ENCODE measurements at regions not wholly inside any gene's neighbourhood (a gene's known extent, or its start where the extent isn't known, plus 50 kb on each side); places are given as distances from the start of the nearest gene placed in this dataset.

DNA sequence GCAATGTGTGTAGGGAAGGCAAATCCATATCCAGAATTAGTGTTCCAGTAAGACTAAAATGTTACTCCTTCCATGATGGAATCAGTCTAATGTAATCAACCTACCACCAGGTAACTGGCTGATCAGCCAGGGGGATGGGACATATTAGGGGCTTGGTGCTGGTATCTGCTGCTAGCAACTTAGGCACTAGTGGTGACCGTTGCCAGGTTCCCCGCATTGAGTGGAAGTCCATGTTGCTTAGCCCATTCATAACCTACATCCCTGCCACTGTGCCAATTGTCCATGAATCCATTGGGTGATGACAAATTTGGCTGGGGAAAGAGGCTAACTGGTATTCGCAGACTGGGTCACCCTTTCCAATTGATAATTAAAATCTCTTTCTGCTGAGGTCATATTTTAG lies 212.2 kb upstream of the ROBO1 start:
- H3K36me3 Mint-ChIP-seq: no peaks in the 10 kb centered on the region
- no peak overlapping the region for H3K4me3 Mint-ChIP-seq
- no peak for DNase-seq (ENCODE audit: extremely low spot score, unreplicated experiment)
- peaks cover 14% of the 10 kb centered on the region for H3K4me1 Mint-ChIP-seq (ENCODE audit: unreplicated experiment)
- no peaks in the 10 kb centered on the region for H3K27me3 Mint-ChIP-seq
- H3K9me3 Mint-ChIP-seq: peaks cover 13% of the 10 kb centered on the region
- TF ChIP-seq, protein P1, sequence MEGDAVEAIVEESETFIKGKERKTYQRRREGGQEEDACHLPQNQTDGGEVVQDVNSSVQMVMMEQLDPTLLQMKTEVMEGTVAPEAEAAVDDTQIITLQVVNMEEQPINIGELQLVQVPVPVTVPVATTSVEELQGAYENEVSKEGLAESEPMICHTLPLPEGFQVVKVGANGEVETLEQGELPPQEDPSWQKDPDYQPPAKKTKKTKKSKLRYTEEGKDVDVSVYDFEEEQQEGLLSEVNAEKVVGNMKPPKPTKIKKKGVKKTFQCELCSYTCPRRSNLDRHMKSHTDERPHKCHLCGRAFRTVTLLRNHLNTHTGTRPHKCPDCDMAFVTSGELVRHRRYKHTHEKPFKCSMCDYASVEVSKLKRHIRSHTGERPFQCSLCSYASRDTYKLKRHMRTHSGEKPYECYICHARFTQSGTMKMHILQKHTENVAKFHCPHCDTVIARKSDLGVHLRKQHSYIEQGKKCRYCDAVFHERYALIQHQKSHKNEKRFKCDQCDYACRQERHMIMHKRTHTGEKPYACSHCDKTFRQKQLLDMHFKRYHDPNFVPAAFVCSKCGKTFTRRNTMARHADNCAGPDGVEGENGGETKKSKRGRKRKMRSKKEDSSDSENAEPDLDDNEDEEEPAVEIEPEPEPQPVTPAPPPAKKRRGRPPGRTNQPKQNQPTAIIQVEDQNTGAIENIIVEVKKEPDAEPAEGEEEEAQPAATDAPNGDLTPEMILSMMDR (conservative IDR thresholded peaks at IDR 0.05): no peak
- no peak overlapping the region for H3K27ac Mint-ChIP-seq

DNA sequence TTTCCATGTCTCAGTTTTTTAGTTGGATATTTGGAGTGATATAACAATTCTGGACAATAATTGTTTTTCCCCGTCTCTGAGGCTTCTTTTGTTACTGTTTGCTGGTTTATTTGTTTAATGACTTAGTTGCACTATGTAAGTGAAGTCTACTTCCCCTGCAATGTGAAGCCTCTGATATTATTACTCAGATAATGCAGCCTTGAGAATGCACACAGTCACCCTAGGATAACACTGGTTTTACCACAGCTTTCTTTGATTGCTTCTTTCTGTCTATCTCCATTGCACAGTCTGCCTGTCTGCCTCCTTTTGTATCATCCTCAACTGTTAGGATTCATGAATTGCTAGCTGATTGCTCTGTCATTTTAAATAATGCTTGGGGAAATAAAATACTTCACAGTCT lies 208.7 kb upstream of the ROBO1 start:
- DNase-seq (ENCODE audit: extremely low spot score, unreplicated experiment): no peak
- Mint-ChIP-seq H3K27ac (no peak overlapping the region), H3K9me3 (peaks cover 13% of the 10 kb centered on the region), H3K36me3 (no peaks in the 10 kb centered on the region), H3K27me3 (no peaks in the 10 kb centered on the region), H3K4me3 (no peak overlapping the region), H3K4me1 (ENCODE audit: unreplicated experiment) (peaks cover 14% of the 10 kb centered on the region)
- TF ChIP-seq, protein P1 (conservative IDR thresholded peaks at IDR 0.05): no peak

DNA sequence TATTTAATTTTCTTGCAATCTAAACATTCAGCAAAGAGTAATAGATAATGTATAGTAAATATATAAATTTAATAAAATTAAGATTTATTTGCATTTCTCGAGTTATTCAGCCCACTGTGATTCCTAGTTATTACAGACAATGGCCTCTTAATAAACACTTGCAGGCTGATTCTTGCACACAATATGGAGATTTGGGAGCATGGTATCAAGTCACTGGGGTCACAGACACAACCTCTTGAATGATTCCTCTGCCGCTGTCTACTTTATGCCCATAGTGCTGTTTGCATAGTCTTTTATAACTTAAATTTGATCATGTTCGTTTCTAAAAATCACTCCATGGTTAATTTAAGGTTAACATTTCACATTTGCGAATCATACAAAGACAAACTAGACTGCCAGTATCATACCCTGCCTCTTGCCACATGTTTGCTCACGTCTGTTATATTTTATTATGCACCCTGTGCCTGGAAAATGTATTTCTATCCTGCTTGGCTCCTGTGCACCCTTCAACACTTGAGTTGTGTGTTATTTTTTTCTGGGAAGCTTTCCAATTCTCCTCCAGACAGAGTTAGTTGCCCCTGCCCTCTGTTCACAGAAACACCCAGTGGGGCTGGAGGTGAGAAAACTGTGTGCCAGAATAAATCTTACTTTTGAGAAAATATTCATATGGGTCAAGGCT lies 206.3 kb upstream of the ROBO1 start:
- no peaks in the 10 kb centered on the region for H3K27me3 Mint-ChIP-seq
- peaks cover 14% of the 10 kb centered on the region for H3K4me1 Mint-ChIP-seq (ENCODE audit: unreplicated experiment)
- H3K27ac Mint-ChIP-seq: no peak overlapping the region
- peaks cover 13% of the 10 kb centered on the region for H3K9me3 Mint-ChIP-seq
- TF ChIP-seq, protein P1 (conservative IDR thresholded peaks at IDR 0.05): no peak
- H3K36me3 Mint-ChIP-seq: no peaks in the 10 kb centered on the region
- H3K4me3 Mint-ChIP-seq: no peak overlapping the region
- no peak for DNase-seq (ENCODE audit: extremely low spot score, unreplicated experiment)

DNA sequence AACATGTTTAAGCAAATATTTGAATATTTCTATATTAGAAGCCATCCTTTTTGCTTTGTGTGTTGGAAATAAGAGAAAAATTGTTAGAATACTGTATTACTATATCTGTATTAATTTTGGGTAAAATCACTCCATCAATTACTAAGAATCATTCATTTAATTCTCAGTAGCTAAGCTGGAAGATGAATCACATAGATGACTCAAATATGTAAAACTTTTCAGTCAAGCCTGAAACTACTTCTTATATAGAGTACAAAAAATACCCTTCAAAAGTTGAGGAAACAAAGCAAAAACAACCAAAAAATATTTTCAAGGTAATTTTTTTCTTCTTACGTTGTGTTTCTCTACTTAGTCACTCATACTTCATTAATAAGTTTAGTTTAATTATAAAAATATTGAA lies 205.7 kb upstream of the ROBO1 start:
- peaks cover 14% of the 10 kb centered on the region for H3K4me1 Mint-ChIP-seq (ENCODE audit: unreplicated experiment)
- TF ChIP-seq, protein P1 (conservative IDR thresholded peaks at IDR 0.05): no peak
- H3K4me3 Mint-ChIP-seq: no peak overlapping the region
- no peaks in the 10 kb centered on the region for H3K36me3 Mint-ChIP-seq
- DNase-seq (ENCODE audit: extremely low spot score, unreplicated experiment): no peak
- H3K9me3 Mint-ChIP-seq: peaks cover 13% of the 10 kb centered on the region
- no peak overlapping the region for H3K27ac Mint-ChIP-seq
- no peaks in the 10 kb centered on the region for H3K27me3 Mint-ChIP-seq

DNA sequence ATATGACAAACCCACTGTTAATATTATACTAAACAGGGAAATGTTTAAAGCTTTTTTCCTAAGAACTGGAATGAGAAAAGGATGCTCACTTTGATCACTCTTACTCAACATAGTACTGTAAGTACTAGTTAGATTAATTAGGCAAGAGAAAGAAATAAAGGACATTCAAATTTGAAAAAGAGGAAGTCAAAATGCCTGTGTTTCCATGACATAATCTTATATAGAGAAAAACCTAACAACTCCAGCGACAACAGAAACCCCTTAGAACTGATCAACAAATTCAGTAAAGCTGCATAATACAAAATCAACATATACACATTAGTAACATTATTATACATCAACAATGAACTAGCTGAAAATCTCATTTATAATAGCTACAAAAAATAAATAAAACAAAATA lies 200.6 kb upstream of the ROBO1 start:
- no peaks in the 10 kb centered on the region for H3K9me3 Mint-ChIP-seq
- no peak for DNase-seq (ENCODE audit: extremely low spot score, unreplicated experiment)
- no peaks in the 10 kb centered on the region for H3K36me3 Mint-ChIP-seq
- no peak overlapping the region for H3K4me3 Mint-ChIP-seq
- H3K27ac Mint-ChIP-seq: no peak overlapping the region
- TF ChIP-seq, protein P1 (conservative IDR thresholded peaks at IDR 0.05): no peak
- no peaks in the 10 kb centered on the region for H3K4me1 Mint-ChIP-seq (ENCODE audit: unreplicated experiment)
- H3K27me3 Mint-ChIP-seq: no peaks in the 10 kb centered on the region

DNA sequence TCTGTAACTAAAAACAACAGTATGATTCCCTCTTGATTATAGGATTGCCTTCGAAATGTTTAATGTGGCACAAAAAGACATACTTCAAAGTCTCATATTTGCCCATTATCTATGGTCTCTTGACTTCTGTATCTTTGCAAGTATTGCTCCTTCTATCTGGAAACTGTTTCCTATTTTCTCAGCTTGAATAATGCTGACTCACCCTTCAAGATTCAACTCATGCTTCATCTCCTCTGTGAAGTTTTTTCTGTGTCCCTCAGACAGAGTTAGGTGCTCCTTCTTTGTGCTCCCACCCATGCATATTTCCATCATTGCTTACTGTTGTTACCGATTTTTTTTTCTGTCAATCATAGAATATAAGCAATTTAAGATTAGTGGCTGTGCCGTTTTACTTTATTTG lies 192.8 kb upstream of the ROBO1 start:
- no peak for DNase-seq (ENCODE audit: extremely low spot score, unreplicated experiment)
- TF ChIP-seq, protein P1 (conservative IDR thresholded peaks at IDR 0.05): no peak
- Mint-ChIP-seq H3K9me3 (no peaks in the 10 kb centered on the region), H3K27ac (no peak overlapping the region), H3K4me1 (ENCODE audit: unreplicated experiment) (peaks cover 10% of the 10 kb centered on the region), H3K36me3 (no peaks in the 10 kb centered on the region), H3K27me3 (no peaks in the 10 kb centered on the region), H3K4me3 (no peak overlapping the region)
